H9 (cell line): ENCODE measurements at regions not wholly inside any gene's neighbourhood (a gene's known extent, or its start where the extent isn't known, plus 50 kb on each side); places are given as distances from the start of the nearest gene placed in this dataset.

Experiments used
- DNase-seq: peaks from one replicate; pipeline ENCODE4 v3.0.0-alpha.2; 2017
- H2AFZ ChIP-seq: one replicate; pipeline ENCODE4 v1.6.1; 2013; ENCODE audit warnings: mild to moderate bottlenecking, low read length, control low read depth, moderate library complexity
- H2AK5ac ChIP-seq: 2 replicates; pipeline ENCODE4 v1.6.1; 2013; ENCODE audit warnings: low read length, control low read depth, mixed read lengths; ENCODE audit not compliant: insufficient read length
- H2BK120ac ChIP-seq: one replicate; pipeline ENCODE4 v1.6.1; 2013; ENCODE audit warnings: low read depth, mild to moderate bottlenecking, low read length, control low read depth, inconsistent platforms; ENCODE audit not compliant: poor library complexity, severe bottlenecking
- H2BK12ac ChIP-seq: 2 replicates; pipeline ENCODE4 v1.6.1; 2013; ENCODE audit warnings: low read length, control low read depth, mixed read lengths, low read depth; ENCODE audit not compliant: insufficient read length
- H2BK15ac ChIP-seq: 2 replicates; pipeline ENCODE4 v1.6.1; 2013; ENCODE audit warnings: low read depth, low read length, control low read depth
- H2BK20ac ChIP-seq: one replicate; pipeline ENCODE4 v1.6.1; 2013; ENCODE audit warnings: low read depth, mild to moderate bottlenecking, low read length, control low read depth, inconsistent platforms; ENCODE audit not compliant: poor library complexity, severe bottlenecking
- H2BK5ac ChIP-seq: 2 replicates; pipeline ENCODE4 v1.6.1; 2013; ENCODE audit warnings: low read length, control low read depth, mixed read lengths; ENCODE audit not compliant: insufficient read length
- H3K14ac ChIP-seq: 2 replicates; pipeline ENCODE4 v1.6.1; 2013; ENCODE audit warnings: low read length, control low read depth; ENCODE audit not compliant: insufficient read depth
- H3K18ac ChIP-seq: 2 replicates; pipeline ENCODE4 v1.6.1; 2013; ENCODE audit warnings: low read depth, mild to moderate bottlenecking, mixed read lengths, low read length, control low read depth; ENCODE audit not compliant: insufficient read length
- H3K23ac ChIP-seq: 2 replicates; pipeline ENCODE4 v1.6.1; 2013; ENCODE audit warnings: low read length, control low read depth, mixed read lengths, low read depth; ENCODE audit not compliant: insufficient read length
- H3K23me2 ChIP-seq: 2 replicates; pipeline ENCODE4 v1.6.1; 2013; ENCODE audit warnings: low read depth, mild to moderate bottlenecking, mixed read lengths, low read length, control low read depth; ENCODE audit not compliant: insufficient read length, poor library complexity, severe bottlenecking
- H3K27ac ChIP-seq: 2 replicates; pipeline ENCODE4 v1.5.1; 2013; ENCODE audit warnings: low read length, control low read depth, mixed read lengths, low read depth; ENCODE audit not compliant: insufficient read length
- H3K27me3 ChIP-seq: 2 replicates; pipeline ENCODE4 v1.6.1; 2013; ENCODE audit warnings: low read length, control low read depth, inconsistent platforms; ENCODE audit not compliant: insufficient read depth
- H3K4ac ChIP-seq: 2 replicates; pipeline ENCODE4 v1.6.1; 2013; ENCODE audit warnings: low read depth, mild to moderate bottlenecking, control low read depth, inconsistent platforms, low read length, moderate library complexity
- H3K4me1 ChIP-seq: 2 replicates; pipeline ENCODE4 v1.6.1; 2013; ENCODE audit warnings: low read length, control low read depth, inconsistent platforms; ENCODE audit not compliant: insufficient read depth
- H3K4me2 ChIP-seq: 2 replicates; pipeline ENCODE4 v1.6.1; 2013; ENCODE audit warnings: low read length, control low read depth, mixed read lengths; ENCODE audit not compliant: insufficient read length, insufficient read depth
- H3K56ac ChIP-seq: 2 replicates; pipeline ENCODE4 v1.6.1; 2013; ENCODE audit warnings: low read depth, mild to moderate bottlenecking, mixed read lengths, low read length, control low read depth; ENCODE audit not compliant: insufficient read length
- H3K79me1 ChIP-seq: 2 replicates; pipeline ENCODE4 v1.6.1; 2013; ENCODE audit warnings: low read depth, mild to moderate bottlenecking, moderate library complexity, low read length, control low read depth, inconsistent platforms; ENCODE audit not compliant: insufficient read depth, poor library complexity, severe bottlenecking
- H3K79me2 ChIP-seq: 2 replicates; pipeline ENCODE4 v1.6.1; 2013; ENCODE audit warnings: low read length, control low read depth, inconsistent platforms; ENCODE audit not compliant: insufficient read depth
- H3K9ac ChIP-seq: 2 replicates; pipeline ENCODE4 v1.6.1; 2013; ENCODE audit warnings: low read length, control low read depth, mixed read lengths; ENCODE audit not compliant: insufficient read length; ENCODE audit errors: extremely low read depth
- H3K9me3 ChIP-seq: one replicate; pipeline ENCODE4 v1.6.1; 2013; ENCODE audit warnings: low read depth, low read length, inconsistent platforms; ENCODE audit not compliant: control insufficient read depth
- H3T11ph ChIP-seq: one replicate; pipeline ENCODE4 v1.6.1; 2013; ENCODE audit warnings: mild to moderate bottlenecking, low read length, control low read depth, inconsistent platforms
- H4K20me1 ChIP-seq: one replicate; pipeline ENCODE4 v1.6.1; 2013; ENCODE audit not compliant: control insufficient read depth, insufficient read length, insufficient read depth
- H4K5ac ChIP-seq: 2 replicates; pipeline ENCODE4 v1.6.1; 2013; ENCODE audit warnings: low read depth, mild to moderate bottlenecking, mixed read lengths, low read length, control low read depth; ENCODE audit not compliant: insufficient read length
- H4K8ac ChIP-seq: replicated peaks from 2 replicates; pipeline ENCODE4 v1.6.1; 2013; ENCODE audit warnings: low read length, control low read depth, mixed read lengths, low read depth; ENCODE audit not compliant: insufficient read length
- H4K91ac ChIP-seq: 2 replicates; pipeline ENCODE4 v1.6.1; 2013; ENCODE audit warnings: low read depth, mild to moderate bottlenecking, moderate library complexity, mixed read lengths, low read length, control low read depth; ENCODE audit not compliant: insufficient read length
- H3K27ac Mint-ChIP-seq, 3 experiments: 2 replicates in 2 of 3; 3 replicates in 1 of 3; pipeline ENCODE4 v1.8.0; 2020 to 2021; ENCODE audit warnings: mixed read lengths in 3 of 3, mild to moderate bottlenecking in 1 of 3, moderate library complexity in 1 of 3
- H3K27me3 Mint-ChIP-seq: 2 replicates; pipeline ENCODE4 v1.8.0; 2021; ENCODE audit warnings: low read depth, mild to moderate bottlenecking, moderate library complexity, mixed read lengths
- H3K36me3 Mint-ChIP-seq, 3 experiments: 2 replicates in 2 of 3; 3 replicates in 1 of 3; pipeline ENCODE4 v1.8.0; 2020 to 2021; ENCODE audit warnings: low read depth in 3 of 3, mixed read lengths in 3 of 3; ENCODE audit not compliant: insufficient read depth in 1 of 3
- H3K4me1 Mint-ChIP-seq, 2 experiments: 2 replicates each; pipeline ENCODE4 v1.8.0; 2020; ENCODE audit warnings: mixed read lengths in 2 of 2
- H3K4me3 Mint-ChIP-seq, 2 experiments: 2 replicates in 1 of 2; 3 replicates in 1 of 2; pipeline ENCODE4 v1.8.0; 2020 to 2021; ENCODE audit warnings: mild to moderate bottlenecking in 2 of 2, mixed read lengths in 2 of 2, moderate library complexity in 1 of 2
- H3K9me3 Mint-ChIP-seq, 2 experiments: 2 replicates in 1 of 2; 3 replicates in 1 of 2; pipeline ENCODE4 v1.8.0; 2020; ENCODE audit warnings: mild to moderate bottlenecking in 2 of 2, mixed read lengths in 2 of 2, moderate library complexity in 1 of 2
- CTCF ChIP-seq: fragments of 200-600 bp; sonication (generic); conservative IDR thresholded peaks from 3 replicates; pipeline ENCODE4 v1.8.0; 2021; ENCODE audit warnings: antibody characterized with exemption, mild to moderate bottlenecking
- WGBS: extraction: QIAGEN DNeasy Blood & Tissue Kit; methylation state at CpG from one replicate; pipeline ENCODE4 v1.1.7; 2013; ENCODE audit warnings: missing lambda C conversion rate, low lambda C conversion rate, mixed read lengths; ENCODE audit not compliant: insufficient read length; ENCODE audit errors: extremely low coverage; 5-methylcytosine and 5-hydroxymethylcytosine counted together

- Histone ChIP-seq H4K20me1 (no peaks in the 10 kb centered on the region), H2AK5ac (no peak overlapping the region), H2BK12ac (no peak overlapping the region), H3K23me2 (no peaks in the 10 kb centered on the region), H2AFZ (no peak overlapping the region), H3K56ac (no peak overlapping the region), H3K9ac (no peak overlapping the region), H3K4me2 (no peak overlapping the region), H4K91ac (no peak overlapping the region), H2BK20ac (no peak overlapping the region), H4K5ac (no peak overlapping the region), H3K79me2 (no peaks in the 10 kb centered on the region), H3K9me3 (no peaks in the 10 kb centered on the region), H2BK15ac (no peak overlapping the region), H3K18ac (no peak overlapping the region), H3T11ph (no peak overlapping the region), H3K27me3 (no peaks in the 10 kb centered on the region), H3K4me1 (no peaks in the 10 kb centered on the region), H3K23ac (no peak overlapping the region), H4K8ac (no peak overlapping the region), H3K27ac (no peak overlapping the region), H3K79me1 (no peaks in the 10 kb centered on the region), H2BK5ac (no peak overlapping the region), H3K4ac (no peak overlapping the region), H2BK120ac (no peak overlapping the region), H3K14ac (no peak overlapping the region)
- no peaks in the 10 kb centered on the region; a peak in 1 of 5 replicates for H3K9me3 Mint-ChIP-seq
- no peak for DNase-seq
- peaks cover 11 to 23% of the 10 kb centered on the region in 2 experiments; a peak in 3 of 4 replicates for H3K4me1 Mint-ChIP-seq
- no peak overlapping the region for H3K27ac Mint-ChIP-seq
- no peaks in the 10 kb centered on the region for H3K36me3 Mint-ChIP-seq
- no peak overlapping the region for H3K4me3 Mint-ChIP-seq
- no peaks in the 10 kb centered on the region for H3K27me3 Mint-ChIP-seq
- WGBS: no CpG with 5 or more reads among the region's 2 CpGs
- no peak for TF ChIP-seq CTCF
These were observed 165.7 kb upstream of the KCNJ3 start for GRCh38 chr2:154532763-154533162.
